Testis (tissue), 2 donors: ENCODE measurements at regions not wholly inside any gene's neighbourhood (a gene's known extent, or its start where the extent isn't known, plus 50 kb on each side); places are given as distances from the start of the nearest gene placed in this dataset.

Source experiments
- DNase-seq: peaks from one replicate; pipeline ENCODE4 v3.0.0-alpha.2; 2019
- H3K27ac ChIP-seq, 2 donors: fragments of 200-600 bp; sonication (generic); one replicate each; pipeline ENCODE4 v1.5.1; 2019
- H3K27me3 ChIP-seq: fragments of 200-600 bp; sonication (generic); one replicate; pipeline ENCODE4 v1.5.1; 2019
- H3K36me3 ChIP-seq: fragments of 200-600 bp; sonication (generic); one replicate; pipeline ENCODE4 v1.5.1; 2017; ENCODE audit warnings: low read depth; ENCODE audit errors: missing control alignments
- H3K4me1 ChIP-seq: fragments of 200-600 bp; sonication (generic); one replicate; pipeline ENCODE4 v1.5.1; 2019
- H3K4me3 ChIP-seq, 2 donors: fragments of 200-600 bp; sonication (generic); one replicate each; pipeline ENCODE4 v1.5.1; 2017 to 2019
- H3K9me3 ChIP-seq: fragments of 200-600 bp; sonication (generic); one replicate; pipeline ENCODE4 v1.5.1; 2017
- POLR2A ChIP-seq: fragments of 450-650 bp; IDR thresholded peaks from one replicate; pipeline ENCODE4 v1.6.1; 2017; ENCODE audit warnings: antibody characterized with exemption, mild to moderate bottlenecking, moderate library complexity
- WGBS, 2 donors: methylation state at CpG; one replicate each; pipeline ENCODE4 v1.1.5; 2018; 5-methylcytosine and 5-hydroxymethylcytosine counted together
- intact Hi-C: fragments of 100-400 bp; cut with DNase I; formaldehyde crosslinking; loops from one replicate; pipeline ENCODE4 v1.15.1; 2023; ENCODE audit warnings: low total_unique reads
- TF ChIP-seq, protein P1 (sequence below), 3 experiments: fragments of 450-650 bp in 2 of 3; fragments of 200-600 bp in 1 of 3; sonication (generic) in 1 of 3; IDR thresholded peaks; one replicate each; pipeline ENCODE4 v1.5.1; 2016 to 2019; ENCODE audit warnings: antibody characterized with exemption in 3 of 3, mild to moderate bottlenecking in 2 of 3, moderate library complexity in 1 of 3

DNA sequence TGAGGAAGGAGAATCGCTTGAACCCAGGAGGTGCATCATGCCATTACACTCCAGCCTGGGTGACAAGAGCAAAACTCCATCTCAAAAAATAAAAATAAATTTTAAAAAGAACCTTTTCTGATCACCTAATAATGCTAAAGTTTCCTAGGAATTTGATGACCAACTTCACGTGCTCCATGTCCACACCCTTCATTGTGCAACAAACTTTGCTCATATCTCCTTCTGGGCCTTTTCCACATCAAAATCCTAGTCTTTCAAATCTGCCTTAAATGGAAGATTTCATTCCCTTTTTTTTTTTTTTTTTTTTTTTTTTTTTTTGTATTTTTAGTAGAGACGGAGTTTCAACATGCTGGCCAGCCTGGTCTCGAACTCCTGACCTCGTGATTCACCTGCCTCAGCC lies 112.5 kb upstream of the LOC128125822 start:
- H3K27ac ChIP-seq: no peak overlapping the region
- 87 to 95% methylated on average over 5 of the region's 5 CpGs for WGBS, 2 donors
- DNase-seq: no peak
- TF ChIP-seq, protein P1, sequence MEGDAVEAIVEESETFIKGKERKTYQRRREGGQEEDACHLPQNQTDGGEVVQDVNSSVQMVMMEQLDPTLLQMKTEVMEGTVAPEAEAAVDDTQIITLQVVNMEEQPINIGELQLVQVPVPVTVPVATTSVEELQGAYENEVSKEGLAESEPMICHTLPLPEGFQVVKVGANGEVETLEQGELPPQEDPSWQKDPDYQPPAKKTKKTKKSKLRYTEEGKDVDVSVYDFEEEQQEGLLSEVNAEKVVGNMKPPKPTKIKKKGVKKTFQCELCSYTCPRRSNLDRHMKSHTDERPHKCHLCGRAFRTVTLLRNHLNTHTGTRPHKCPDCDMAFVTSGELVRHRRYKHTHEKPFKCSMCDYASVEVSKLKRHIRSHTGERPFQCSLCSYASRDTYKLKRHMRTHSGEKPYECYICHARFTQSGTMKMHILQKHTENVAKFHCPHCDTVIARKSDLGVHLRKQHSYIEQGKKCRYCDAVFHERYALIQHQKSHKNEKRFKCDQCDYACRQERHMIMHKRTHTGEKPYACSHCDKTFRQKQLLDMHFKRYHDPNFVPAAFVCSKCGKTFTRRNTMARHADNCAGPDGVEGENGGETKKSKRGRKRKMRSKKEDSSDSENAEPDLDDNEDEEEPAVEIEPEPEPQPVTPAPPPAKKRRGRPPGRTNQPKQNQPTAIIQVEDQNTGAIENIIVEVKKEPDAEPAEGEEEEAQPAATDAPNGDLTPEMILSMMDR (IDR thresholded peaks at IDR 0.05): no peak
- no peak for TF ChIP-seq POLR2A
- H3K27me3 ChIP-seq: no peaks in the 10 kb centered on the region
- H3K4me1 ChIP-seq: no peaks in the 10 kb centered on the region
- H3K9me3 ChIP-seq: no peaks in the 10 kb centered on the region
- intact Hi-C loops: no loop called here
- no peak overlapping the region for H3K4me3 ChIP-seq
- no peaks in the 10 kb centered on the region for H3K36me3 ChIP-seq

DNA sequence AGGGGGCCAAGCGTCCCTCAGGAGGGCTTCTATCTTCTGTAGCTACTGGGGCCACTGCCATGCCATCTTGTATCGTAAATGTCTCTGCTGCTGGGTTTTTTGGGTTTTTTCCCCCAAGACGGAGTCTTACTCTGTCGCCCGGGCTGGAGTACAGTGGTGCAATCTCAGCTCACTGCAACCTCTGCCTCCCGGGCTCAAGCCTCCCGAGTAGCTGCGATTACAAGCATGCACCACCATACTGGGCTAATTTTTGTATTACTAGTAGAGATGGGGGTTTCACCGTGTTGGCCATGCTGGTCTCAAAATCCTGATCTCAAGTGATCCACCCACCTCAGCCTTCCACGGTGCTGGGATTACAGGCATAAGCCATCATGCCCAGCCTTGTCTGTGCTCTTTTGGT lies 111.3 kb upstream of the LOC128125822 start:
- no peaks in the 10 kb centered on the region for H3K36me3 ChIP-seq
- H3K9me3 ChIP-seq: no peaks in the 10 kb centered on the region
- H3K27me3 ChIP-seq: no peaks in the 10 kb centered on the region
- no peak overlapping the region for H3K4me3 ChIP-seq
- H3K4me1 ChIP-seq: no peaks in the 10 kb centered on the region
- TF ChIP-seq POLR2A: no peak
- TF ChIP-seq, protein P1 (IDR thresholded peaks at IDR 0.05): no peak
- no peak for DNase-seq
- WGBS, 2 donors: 93 to 99% methylated on average over 10 of the region's 10 CpGs
- H3K27ac ChIP-seq: no peak overlapping the region
- intact Hi-C loops: no loop called here

DNA sequence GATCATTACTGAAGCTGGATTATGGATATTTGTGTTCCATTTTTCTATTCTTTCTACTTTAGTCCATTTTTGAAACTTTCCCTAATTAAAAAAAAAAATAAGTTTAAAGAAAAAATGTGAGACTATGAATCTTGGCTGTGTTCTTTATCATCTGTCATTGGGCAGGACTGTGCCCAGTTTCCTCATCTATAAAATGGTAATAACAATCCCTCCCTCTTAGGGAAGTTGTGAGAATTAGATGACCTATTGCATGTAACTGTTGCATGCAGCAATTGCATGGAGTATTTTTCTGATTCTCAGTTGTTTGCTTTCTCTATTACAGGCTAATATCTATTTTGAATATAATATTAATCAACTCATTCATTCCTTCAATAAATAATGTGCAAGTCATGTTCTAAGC lies 108.2 kb upstream of the LOC128125822 start:
- no peaks in the 10 kb centered on the region for H3K27me3 ChIP-seq
- H3K27ac ChIP-seq: no peak overlapping the region
- TF ChIP-seq, protein P1 (IDR thresholded peaks at IDR 0.05): no peak
- TF ChIP-seq POLR2A: no peak
- intact Hi-C loops: no loop called here
- no peak overlapping the region for H3K4me3 ChIP-seq
- no peaks in the 10 kb centered on the region for H3K36me3 ChIP-seq
- no peak for DNase-seq
- H3K4me1 ChIP-seq: no peaks in the 10 kb centered on the region
- H3K9me3 ChIP-seq: no peaks in the 10 kb centered on the region

DNA sequence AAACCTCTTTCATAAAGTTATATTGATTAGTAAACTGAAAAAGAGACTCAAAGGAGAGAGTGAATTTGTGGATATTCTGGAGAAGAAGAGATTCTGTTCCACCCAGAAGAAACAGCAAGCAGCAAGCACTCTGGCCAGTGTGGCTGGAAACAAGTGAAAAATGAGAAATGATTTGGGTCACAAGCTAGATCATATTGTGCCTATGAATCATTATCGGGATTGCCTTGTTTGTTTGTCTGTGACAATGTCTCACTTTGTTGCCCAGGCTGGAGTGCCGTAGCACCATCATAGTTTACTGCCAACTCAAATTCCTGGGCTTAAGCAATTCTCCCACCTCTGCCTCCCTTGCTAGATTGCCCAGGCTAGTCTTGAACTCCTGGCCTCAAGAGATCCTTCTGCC lies 106.5 kb upstream of the LOC128125822 start:
- TF ChIP-seq, protein P1 (IDR thresholded peaks at IDR 0.05): no peak
- TF ChIP-seq POLR2A: no peak
- H3K36me3 ChIP-seq: no peaks in the 10 kb centered on the region
- no peak for DNase-seq
- no peak overlapping the region for H3K27ac ChIP-seq
- no peak overlapping the region for H3K4me3 ChIP-seq
- intact Hi-C loops: no loop called here
- no peaks in the 10 kb centered on the region for H3K4me1 ChIP-seq
- 76 to 80% methylated on average over 2 of the region's 2 CpGs for WGBS, 2 donors
- no peaks in the 10 kb centered on the region for H3K9me3 ChIP-seq
- H3K27me3 ChIP-seq: no peaks in the 10 kb centered on the region

DNA sequence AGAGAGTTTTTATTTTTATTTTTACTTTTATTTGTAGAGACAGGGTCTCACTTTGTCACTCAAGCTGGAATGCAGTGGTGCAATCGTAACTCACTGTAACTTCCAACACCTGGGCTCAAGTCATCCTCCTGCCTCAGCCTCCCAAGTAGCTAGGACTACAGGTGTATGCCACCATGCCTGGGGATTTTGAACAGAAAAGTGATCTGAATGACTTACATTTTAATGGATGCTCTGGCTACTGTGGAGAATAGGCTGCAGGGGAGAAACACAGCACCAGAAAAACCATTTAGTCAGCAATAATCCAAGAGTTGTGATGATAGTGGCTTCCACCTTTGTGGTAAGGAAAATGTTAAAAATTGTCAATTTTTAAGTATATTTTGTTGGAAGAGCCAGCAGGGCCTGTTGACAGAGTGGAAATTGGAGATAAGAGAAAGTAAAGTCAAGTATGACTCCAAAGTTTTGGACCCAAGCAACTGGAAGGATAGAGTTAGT lies 106.0 kb upstream of the LOC128125822 start:
- no peak overlapping the region for H3K27ac ChIP-seq
- no peaks in the 10 kb centered on the region for H3K9me3 ChIP-seq
- WGBS, 2 donors: 73 to 95% methylated on average over 1 of the region's 1 CpG
- intact Hi-C loops: no loop called here
- no peak for TF ChIP-seq POLR2A
- TF ChIP-seq, protein P1 (IDR thresholded peaks at IDR 0.05): no peak
- H3K27me3 ChIP-seq: no peaks in the 10 kb centered on the region
- no peaks in the 10 kb centered on the region for H3K4me1 ChIP-seq
- H3K4me3 ChIP-seq: no peak overlapping the region
- no peak for DNase-seq
- no peaks in the 10 kb centered on the region for H3K36me3 ChIP-seq
